ENCODE measurements at regions not wholly inside any gene's neighbourhood (a gene's known extent, or its start where the extent isn't known, plus 50 kb on each side); places are given as distances from the start of the nearest gene placed in this dataset.

DNA sequence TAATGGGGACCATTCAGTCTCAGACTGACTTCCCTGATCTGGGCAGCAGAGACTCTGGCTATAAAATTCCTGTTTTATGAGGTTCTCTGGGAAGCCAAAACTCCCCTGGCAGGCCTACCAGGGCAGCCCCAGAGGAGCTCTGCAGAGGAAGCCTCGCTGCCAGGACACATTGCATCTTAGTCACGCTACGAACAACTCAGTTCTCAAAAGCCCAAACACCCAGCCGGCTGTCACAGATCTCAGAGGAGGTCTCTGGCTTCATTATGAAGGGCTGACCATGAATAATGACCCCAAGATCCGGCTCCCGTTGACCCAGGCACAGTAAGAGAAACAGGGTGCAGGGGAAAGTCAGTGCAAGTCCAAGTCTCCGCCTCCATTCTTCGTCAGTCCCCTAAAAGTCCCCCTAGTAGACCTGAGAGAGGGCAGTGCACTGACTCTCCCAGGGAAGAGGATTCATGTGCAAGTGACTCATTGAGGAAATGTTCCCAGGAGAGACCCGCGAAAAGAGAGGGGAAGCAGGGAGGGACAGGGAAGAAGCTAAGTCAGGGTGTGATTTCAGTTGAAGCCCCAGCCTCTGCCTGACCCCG, 212.3 kb downstream of the CYP26B1 start:
- Histone ChIP-seq H3K4me1 (ENCODE audit: insufficient read depth, low read length) (no peaks in the 10 kb centered on the region), H2AFZ (ENCODE audit: low read length) (no peak overlapping the region), H3K79me2 (ENCODE audit: insufficient read depth, low read length) (no peaks in the 10 kb centered on the region), H3K4me2 (ENCODE audit: low read depth, low read length) (no peak overlapping the region), H3K4me3 (replicated peaks in 1 of 3; ENCODE audit: insufficient read depth in 1 of 3, low read depth in 2 of 3, low read length in 3 of 3) (no peak overlapping the region), H3K9ac (ENCODE audit: insufficient read depth, low read depth, low read length) (no peak overlapping the region), H3K27me3 (ENCODE audit: control insufficient read depth in 1 of 2, insufficient read depth in 2 of 2, low read length in 2 of 2) (peaks cover 7 to 62% of the 10 kb centered on the region in 2 experiments; a peak in 3 of 5 replicates), H3K9me3 (ENCODE audit: low read length) (no peaks in the 10 kb centered on the region), H3K27ac (ENCODE audit: extremely low read length, insufficient read depth, low read length) (no peak overlapping the region), H3K36me3 (replicated peaks in 1 of 2; ENCODE audit: control insufficient read depth in 1 of 2, insufficient read depth in 2 of 2, low read length in 2 of 2) (no peaks in the 10 kb centered on the region), H4K20me1 (ENCODE audit: insufficient read depth, low read length) (no peaks in the 10 kb centered on the region)
- 33% methylated on average over 11 of the region's 11 CpGs for WGBS (ENCODE audit: low lambda C conversion rate)
- in situ Hi-C loops (cut with HindIII; ENCODE audit: extremely low pct_ligation_motif_present, low pct_unique_long_range_greater_than_20kb), result no loop called here
- CTCF ChIA-PET (ENCODE audit: low intra/inter-chr PET ratio, low total read pairs), result no interaction called here
- TF ChIP-seq ZNF766 (CRISPR knock-in tag; IDR thresholded peaks at IDR 0.05; ENCODE audit: borderline replicate concordance) (no peak), NFIB (CRISPR knock-in tag; IDR thresholded peaks at IDR 0.05; ENCODE audit: borderline replicate concordance) (no peak), THYN1 (CRISPR knock-in tag; IDR thresholded peaks at IDR 0.05; ENCODE audit: borderline replicate concordance, low read depth) (no peak), ZNF326 (CRISPR knock-in tag; IDR thresholded peaks at IDR 0.05; ENCODE audit: borderline replicate concordance) (no peak), ETV6 (CRISPR knock-in tag; conservative IDR thresholded peaks at IDR 0.05) (no peak), TCF12 (IDR thresholded peaks at IDR 0.05) (no peak), TCF12 (CRISPR knock-in tag; IDR thresholded peaks at IDR 0.05) (no peak), KLF6 (CRISPR knock-in tag; IDR thresholded peaks at IDR 0.05) (no peak), RERE (CRISPR knock-in tag; IDR thresholded peaks at IDR 0.05; ENCODE audit: low read depth) (no peak), ZNF7 (CRISPR knock-in tag; IDR thresholded peaks at IDR 0.05) (no peak), IKZF5 (CRISPR knock-in tag; IDR thresholded peaks at IDR 0.05) (no peak), HOXA7 (CRISPR knock-in tag; IDR thresholded peaks at IDR 0.05) (no peak)
- TF ChIP-seq, protein P1, sequence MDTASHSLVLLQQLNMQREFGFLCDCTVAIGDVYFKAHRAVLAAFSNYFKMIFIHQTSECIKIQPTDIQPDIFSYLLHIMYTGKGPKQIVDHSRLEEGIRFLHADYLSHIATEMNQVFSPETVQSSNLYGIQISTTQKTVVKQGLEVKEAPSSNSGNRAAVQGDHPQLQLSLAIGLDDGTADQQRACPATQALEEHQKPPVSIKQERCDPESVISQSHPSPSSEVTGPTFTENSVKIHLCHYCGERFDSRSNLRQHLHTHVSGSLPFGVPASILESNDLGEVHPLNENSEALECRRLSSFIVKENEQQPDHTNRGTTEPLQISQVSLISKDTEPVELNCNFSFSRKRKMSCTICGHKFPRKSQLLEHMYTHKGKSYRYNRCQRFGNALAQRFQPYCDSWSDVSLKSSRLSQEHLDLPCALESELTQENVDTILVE (CRISPR knock-in tag; IDR thresholded peaks at IDR 0.05), result no peak
- no TSS peak for BruUV-seq (replicated peaks)
- intact Hi-C loops (cut with micrococcal nuclease; ENCODE audit: unreplicated experiment), result loop anchor here (5.0 kb wide), 1 partner anchor 807 kb away; no protein-coding TSS in a partner anchor
- POLR2A ChIA-PET, result no interaction called here
- FAIRE-seq, result no peak
- no peak for DNase-seq (ENCODE audit: low spot score)
- ATAC-seq, result no peak

All from HepG2 (cell line).